ENCODE measurements at regions not wholly inside any gene's neighbourhood (a gene's known extent, or its start where the extent isn't known, plus 50 kb on each side); places are given as distances from the start of the nearest gene placed in this dataset.

DNA sequence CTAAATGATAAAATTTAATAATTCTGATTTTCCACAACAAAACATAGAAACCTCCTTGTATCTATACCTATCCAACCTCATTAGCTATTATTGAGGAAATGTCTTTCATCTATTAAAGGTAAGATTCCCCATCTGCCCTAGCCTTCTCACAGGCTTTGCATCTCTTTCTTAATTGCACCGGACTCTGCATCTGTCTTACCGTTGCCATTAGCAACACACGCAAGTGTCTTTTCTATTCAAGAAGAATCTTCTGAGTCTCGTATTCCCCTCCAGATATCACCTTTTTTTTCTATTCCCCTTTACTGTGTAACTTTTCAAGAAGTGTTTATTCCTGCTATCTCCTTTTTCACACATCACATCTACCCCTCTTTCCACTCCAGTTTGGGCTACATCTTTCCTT lies 500.0 kb downstream of the NOVA1 start:
- TF ChIP-seq EP300 (IDR thresholded peaks at IDR 0.05), result no peak
- TF ChIP-seq CTCF (IDR thresholded peaks at IDR 0.05), result no peak

All from ovary (tissue), 3 donors.